HEK293T (cell line): ENCODE measurements at regions not wholly inside any gene's neighbourhood (a gene's known extent, or its start where the extent isn't known, plus 50 kb on each side); places are given as distances from the start of the nearest gene placed in this dataset.

ENCODE experiments used
- CTCF ChIA-PET: fragments of 350-600 bp; formaldehyde crosslinking; extraction: SDS; loops from one replicate; lab custom pipeline; 2021; ENCODE audit warnings: antibody characterized with exemption, inconsistent platforms; lab: Yijun Ruan, JAX
- POLR2A ChIA-PET: fragments of 350-600 bp; formaldehyde crosslinking; extraction: SDS; loops from one replicate; lab custom pipeline; 2020; ENCODE audit warnings: antibody characterized with exemption, inconsistent platforms; lab: Yijun Ruan, JAX
- DNase-seq: peaks from one replicate; pipeline ENCODE4 v3.0.0; 2012; ENCODE audit warnings: mixed read lengths; ENCODE audit errors: extremely low spot score
- ARNT ChIP-seq: fragments of 450-650 bp; IDR thresholded peaks from 2 replicates; pipeline ENCODE4 v1.6.1; 2017; ENCODE audit warnings: mild to moderate bottlenecking
- BHLHE40 ChIP-seq: fragments of 450-650 bp; IDR thresholded peaks from 2 replicates; pipeline ENCODE4 v1.6.1; 2016; ENCODE audit warnings: mild to moderate bottlenecking, moderate library complexity, borderline replicate concordance
- CTBP1 ChIP-seq: fragments of 450-650 bp; IDR thresholded peaks from 2 replicates; pipeline ENCODE4 v1.6.1; 2016; ENCODE audit warnings: borderline replicate concordance
- ELF4 ChIP-seq: fragments of 450-650 bp; IDR thresholded peaks from 2 replicates; pipeline ENCODE4 v1.6.1; 2017; ENCODE audit warnings: antibody characterized with exemption
- FOXA1 ChIP-seq: fragments of 450-650 bp; IDR thresholded peaks from 2 replicates; pipeline ENCODE4 v1.6.1; 2016; ENCODE audit warnings: mild to moderate bottlenecking
- FOXK2 ChIP-seq: fragments of 450-650 bp; IDR thresholded peaks from 2 replicates; pipeline ENCODE4 v1.6.1; 2016; ENCODE audit warnings: mild to moderate bottlenecking
- FOXM1 ChIP-seq: fragments of 450-650 bp; IDR thresholded peaks from 2 replicates; pipeline ENCODE4 v1.6.1; 2017; ENCODE audit warnings: mild to moderate bottlenecking, borderline replicate concordance
- HDGF ChIP-seq: fragments of 450-650 bp; IDR thresholded peaks from 2 replicates; pipeline ENCODE4 v1.6.1; 2017; ENCODE audit warnings: antibody characterized with exemption, borderline replicate concordance
- L3MBTL2 ChIP-seq: fragments of 450-650 bp; conservative IDR thresholded peaks from 2 replicates; pipeline ENCODE4 v1.6.1; 2016; ENCODE audit warnings: mild to moderate bottlenecking
- LEF1 ChIP-seq: fragments of 450-650 bp; IDR thresholded peaks from 2 replicates; pipeline ENCODE4 v1.6.1; 2017; ENCODE audit warnings: mild to moderate bottlenecking, borderline replicate concordance
- NFRKB ChIP-seq: fragments of 450-650 bp; IDR thresholded peaks from 2 replicates; pipeline ENCODE4 v1.6.1; 2016; ENCODE audit warnings: mild to moderate bottlenecking, moderate library complexity
- PKNOX1 ChIP-seq: fragments of 450-650 bp; IDR thresholded peaks from 2 replicates; pipeline ENCODE4 v1.6.1; 2016
- SP1 ChIP-seq: fragments of 450-650 bp; IDR thresholded peaks from 2 replicates; pipeline ENCODE4 v1.6.1; 2017
- SUZ12 ChIP-seq: fragments of 450-650 bp; IDR thresholded peaks from 2 replicates; pipeline ENCODE4 v1.6.1; 2016; ENCODE audit warnings: mild to moderate bottlenecking
- TARDBP ChIP-seq: fragments of 450-650 bp; IDR thresholded peaks from 2 replicates; pipeline ENCODE4 v1.6.1; 2016
- ZNF384 ChIP-seq: fragments of 450-650 bp; IDR thresholded peaks from 2 replicates; pipeline ENCODE4 v1.6.1; 2016

- CTCF ChIA-PET, result no interaction called here
- TF ChIP-seq FOXK2, result no peak
- no peak for TF ChIP-seq L3MBTL2
- TF ChIP-seq CTBP1, result no peak
- no peak for TF ChIP-seq NFRKB
- TF ChIP-seq SP1, result no peak
- TF ChIP-seq FOXA1, result no peak
- no peak for TF ChIP-seq TARDBP
- TF ChIP-seq ARNT, result no peak
- DNase-seq, result no peak
- POLR2A ChIA-PET, result no interaction called here
Observed at GRCh38 chr15:62783303-62783957, 259.1 kb upstream of the TPM1 start.

GRCh38 chr15:62785881-62786828 lies 256.4 kb upstream of the TPM1 start:
- ChIA-PET POLR2A (no interaction called here), CTCF (no interaction called here)
- TF ChIP-seq LEF1 (no peak), NFRKB (no peak), TARDBP (no peak), PKNOX1 (no peak), FOXA1 (no peak), L3MBTL2 (no peak), ARNT (no peak), HDGF (no peak), SP1 (no peak), FOXM1 (no peak), CTBP1 (no peak), SUZ12 (no peak), ELF4 (no peak), ZNF384 (no peak), FOXK2 (no peak)
- DNase-seq, result no peak

- ChIA-PET CTCF (no interaction called here), POLR2A (no interaction called here)
- TF ChIP-seq NFRKB (no peak), CTBP1 (no peak), HDGF (no peak), ARNT (no peak), FOXM1 (no peak), LEF1 (no peak), ZNF384 (no peak), ELF4 (no peak), SUZ12 (no peak), PKNOX1 (no peak), L3MBTL2 (no peak), SP1 (no peak), TARDBP (no peak), FOXA1 (no peak)
- DNase-seq, result no peak
Observed at GRCh38 chr15:62787401-62787800, 255.1 kb upstream of the TPM1 start.

- TF ChIP-seq HDGF (no peak), SUZ12 (no peak), FOXK2 (no peak), L3MBTL2 (no peak), FOXM1 (no peak), ARNT (no peak), ZNF384 (no peak), TARDBP (no peak), NFRKB (no peak), FOXA1 (no peak), CTBP1 (no peak), PKNOX1 (no peak)
Observed at GRCh38 chr15:62788224-62788623, 254.3 kb upstream of the TPM1 start.

GRCh38 chr15:62790546-62790945 lies 252.0 kb upstream of the TPM1 start:
- DNase-seq, result no peak
- TF ChIP-seq ELF4 (no peak), NFRKB (no peak), LEF1 (no peak)
- CTCF ChIA-PET, result interaction anchor here (1.2 kb wide), 1 partner anchor 257 kb away, joined by 3 read pairs; no protein-coding TSS in a partner anchor
- POLR2A ChIA-PET, result no interaction called here

More at GRCh38 chr15:62788224-62788623, 254.3 kb upstream of the TPM1 start:
- POLR2A ChIA-PET, result no interaction called here
- CTCF ChIA-PET, result no interaction called here
- no peak for DNase-seq

GRCh38 chr15:62791694-62792093 lies 250.9 kb upstream of the TPM1 start:
- CTCF ChIA-PET, result interaction anchor here (1.2 kb wide), 1 partner anchor 256 kb away, joined by 3 read pairs; no protein-coding TSS in a partner anchor
- no peak for TF ChIP-seq FOXM1
- no peak for TF ChIP-seq BHLHE40
- no peak for TF ChIP-seq HDGF
- TF ChIP-seq SUZ12, result no peak
- TF ChIP-seq ZNF384, result no peak
- TF ChIP-seq LEF1, result no peak
- TF ChIP-seq NFRKB, result no peak
- no peak for TF ChIP-seq ELF4
- TF ChIP-seq SP1, result no peak
- TF ChIP-seq PKNOX1, result no peak
- TF ChIP-seq FOXA1, result no peak
- TF ChIP-seq CTBP1, result no peak
- no peak for TF ChIP-seq TARDBP
- TF ChIP-seq FOXK2, result no peak
- no peak for TF ChIP-seq ARNT
- POLR2A ChIA-PET, result no interaction called here
- DNase-seq, result no peak
